ENCODE measurements at regions not wholly inside any gene's neighbourhood (a gene's known extent, or its start where the extent isn't known, plus 50 kb on each side); places are given as distances from the start of the nearest gene placed in this dataset.

GRCh38 chr1:224865510-224865909, 64.0 kb upstream of the DNAH14 start:
- Histone ChIP-seq H3K27me3 (ENCODE audit: control insufficient read depth in 4 of 4, insufficient read depth in 4 of 4, low read length in 3 of 4) (no peaks in the 10 kb centered on the region), H3K9ac (ENCODE audit: low read depth in 1 of 2, low read length in 2 of 2) (no peak overlapping the region), H3K4me1 (ENCODE audit: control insufficient read depth in 4 of 4, insufficient read depth in 4 of 4, low read length in 3 of 4) (no peaks in the 10 kb centered on the region), H3K9me3 (ENCODE audit: control insufficient read depth in 4 of 4, low read length in 3 of 4) (peaks cover 0 to 7% (median 3%) of the 10 kb centered on the region in 4 donors), H3K4me3 (ENCODE audit: low read depth in 1 of 3, low read length in 3 of 3) (no peak overlapping the region), H3K27ac (ENCODE audit: low read depth in 1 of 2, low read length in 2 of 2) (no peak overlapping the region), H3K36me3 (ENCODE audit: control insufficient read depth in 4 of 4, insufficient read depth in 3 of 4, low read depth in 1 of 4, low read length in 3 of 4) (no peaks in the 10 kb centered on the region)
- DNase-seq (ENCODE audit: low spot score): no peak
- TF ChIP-seq ATF3 (IDR thresholded peaks at IDR 0.05) (no peak), GABPA (IDR thresholded peaks at IDR 0.05 in 1 of 2, conservative IDR thresholded peaks at IDR 0.05 in 1 of 2) (no peak), FOXA2 (IDR thresholded peaks at IDR 0.05) (no peak), SP1 (IDR thresholded peaks at IDR 0.05) (no peak)
- TF ChIP-seq, protein P1, sequence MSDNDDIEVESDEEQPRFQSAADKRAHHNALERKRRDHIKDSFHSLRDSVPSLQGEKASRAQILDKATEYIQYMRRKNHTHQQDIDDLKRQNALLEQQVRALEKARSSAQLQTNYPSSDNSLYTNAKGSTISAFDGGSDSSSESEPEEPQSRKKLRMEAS (IDR thresholded peaks at IDR 0.05): no peak
- WGBS: 90% methylated on average over 1 of the region's 1 CpG

GRCh38 chr1:224866940-224867339, 62.5 kb upstream of the DNAH14 start:
- Histone ChIP-seq H3K27ac (ENCODE audit: low read depth in 1 of 2, low read length in 2 of 2) (no peak overlapping the region), H3K9me3 (ENCODE audit: control insufficient read depth in 4 of 4, low read length in 3 of 4) (peaks cover 0 to 7% (median 3%) of the 10 kb centered on the region in 4 donors), H3K4me3 (ENCODE audit: low read depth in 1 of 3, low read length in 3 of 3) (no peak overlapping the region), H3K9ac (ENCODE audit: low read depth in 1 of 2, low read length in 2 of 2) (no peak overlapping the region), H3K36me3 (ENCODE audit: control insufficient read depth in 4 of 4, insufficient read depth in 3 of 4, low read depth in 1 of 4, low read length in 3 of 4) (no peaks in the 10 kb centered on the region), H3K4me1 (ENCODE audit: control insufficient read depth in 4 of 4, insufficient read depth in 4 of 4, low read length in 3 of 4) (no peaks in the 10 kb centered on the region), H3K27me3 (ENCODE audit: control insufficient read depth in 4 of 4, insufficient read depth in 4 of 4, low read length in 3 of 4) (no peaks in the 10 kb centered on the region)
- no peak for DNase-seq (ENCODE audit: low spot score)
- TF ChIP-seq SP1 (IDR thresholded peaks at IDR 0.05) (no peak), YY1 (IDR thresholded peaks at IDR 0.05) (no peak), EGR1 (IDR thresholded peaks at IDR 0.05; ENCODE audit: low read depth in 2 of 2) (no peak), GABPA (IDR thresholded peaks at IDR 0.05 in 1 of 2, conservative IDR thresholded peaks at IDR 0.05 in 1 of 2) (no peak), ATF3 (IDR thresholded peaks at IDR 0.05) (no peak), RXRA (IDR thresholded peaks at IDR 0.05) (no peak), HNF4G (IDR thresholded peaks at IDR 0.05) (no peak), TAF1 (conservative IDR thresholded peaks at IDR 0.05) (no peak), ZBTB33 (IDR thresholded peaks at IDR 0.05) (no peak), FOXA1 (IDR thresholded peaks at IDR 0.05) (no peak), NR2F2 (IDR thresholded peaks at IDR 0.05) (no peak), RAD21 (IDR thresholded peaks at IDR 0.05) (no peak), HNF4A (conservative IDR thresholded peaks at IDR 0.05) (no peak)
- TF ChIP-seq, protein P2, sequence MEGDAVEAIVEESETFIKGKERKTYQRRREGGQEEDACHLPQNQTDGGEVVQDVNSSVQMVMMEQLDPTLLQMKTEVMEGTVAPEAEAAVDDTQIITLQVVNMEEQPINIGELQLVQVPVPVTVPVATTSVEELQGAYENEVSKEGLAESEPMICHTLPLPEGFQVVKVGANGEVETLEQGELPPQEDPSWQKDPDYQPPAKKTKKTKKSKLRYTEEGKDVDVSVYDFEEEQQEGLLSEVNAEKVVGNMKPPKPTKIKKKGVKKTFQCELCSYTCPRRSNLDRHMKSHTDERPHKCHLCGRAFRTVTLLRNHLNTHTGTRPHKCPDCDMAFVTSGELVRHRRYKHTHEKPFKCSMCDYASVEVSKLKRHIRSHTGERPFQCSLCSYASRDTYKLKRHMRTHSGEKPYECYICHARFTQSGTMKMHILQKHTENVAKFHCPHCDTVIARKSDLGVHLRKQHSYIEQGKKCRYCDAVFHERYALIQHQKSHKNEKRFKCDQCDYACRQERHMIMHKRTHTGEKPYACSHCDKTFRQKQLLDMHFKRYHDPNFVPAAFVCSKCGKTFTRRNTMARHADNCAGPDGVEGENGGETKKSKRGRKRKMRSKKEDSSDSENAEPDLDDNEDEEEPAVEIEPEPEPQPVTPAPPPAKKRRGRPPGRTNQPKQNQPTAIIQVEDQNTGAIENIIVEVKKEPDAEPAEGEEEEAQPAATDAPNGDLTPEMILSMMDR (IDR thresholded peaks at IDR 0.05; ENCODE audit: low read depth, low read length, missing input control): no peak
- TF ChIP-seq, protein P3, sequence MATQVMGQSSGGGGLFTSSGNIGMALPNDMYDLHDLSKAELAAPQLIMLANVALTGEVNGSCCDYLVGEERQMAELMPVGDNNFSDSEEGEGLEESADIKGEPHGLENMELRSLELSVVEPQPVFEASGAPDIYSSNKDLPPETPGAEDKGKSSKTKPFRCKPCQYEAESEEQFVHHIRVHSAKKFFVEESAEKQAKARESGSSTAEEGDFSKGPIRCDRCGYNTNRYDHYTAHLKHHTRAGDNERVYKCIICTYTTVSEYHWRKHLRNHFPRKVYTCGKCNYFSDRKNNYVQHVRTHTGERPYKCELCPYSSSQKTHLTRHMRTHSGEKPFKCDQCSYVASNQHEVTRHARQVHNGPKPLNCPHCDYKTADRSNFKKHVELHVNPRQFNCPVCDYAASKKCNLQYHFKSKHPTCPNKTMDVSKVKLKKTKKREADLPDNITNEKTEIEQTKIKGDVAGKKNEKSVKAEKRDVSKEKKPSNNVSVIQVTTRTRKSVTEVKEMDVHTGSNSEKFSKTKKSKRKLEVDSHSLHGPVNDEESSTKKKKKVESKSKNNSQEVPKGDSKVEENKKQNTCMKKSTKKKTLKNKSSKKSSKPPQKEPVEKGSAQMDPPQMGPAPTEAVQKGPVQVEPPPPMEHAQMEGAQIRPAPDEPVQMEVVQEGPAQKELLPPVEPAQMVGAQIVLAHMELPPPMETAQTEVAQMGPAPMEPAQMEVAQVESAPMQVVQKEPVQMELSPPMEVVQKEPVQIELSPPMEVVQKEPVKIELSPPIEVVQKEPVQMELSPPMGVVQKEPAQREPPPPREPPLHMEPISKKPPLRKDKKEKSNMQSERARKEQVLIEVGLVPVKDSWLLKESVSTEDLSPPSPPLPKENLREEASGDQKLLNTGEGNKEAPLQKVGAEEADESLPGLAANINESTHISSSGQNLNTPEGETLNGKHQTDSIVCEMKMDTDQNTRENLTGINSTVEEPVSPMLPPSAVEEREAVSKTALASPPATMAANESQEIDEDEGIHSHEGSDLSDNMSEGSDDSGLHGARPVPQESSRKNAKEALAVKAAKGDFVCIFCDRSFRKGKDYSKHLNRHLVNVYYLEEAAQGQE (IDR thresholded peaks at IDR 0.05): no peak
- TF ChIP-seq, protein P1 (IDR thresholded peaks at IDR 0.05): no peak

Data from liver (tissue), 8 donors.